ENCODE measurements at regions not wholly inside any gene's neighbourhood (a gene's known extent, or its start where the extent isn't known, plus 50 kb on each side); places are given as distances from the start of the nearest gene placed in this dataset.

GRCh38 chr18:27653247-27653646 lies 468.1 kb upstream of the CHST9 start:
- no peak for DNase-seq (ENCODE audit: low read depth, low spot score)

DNA sequence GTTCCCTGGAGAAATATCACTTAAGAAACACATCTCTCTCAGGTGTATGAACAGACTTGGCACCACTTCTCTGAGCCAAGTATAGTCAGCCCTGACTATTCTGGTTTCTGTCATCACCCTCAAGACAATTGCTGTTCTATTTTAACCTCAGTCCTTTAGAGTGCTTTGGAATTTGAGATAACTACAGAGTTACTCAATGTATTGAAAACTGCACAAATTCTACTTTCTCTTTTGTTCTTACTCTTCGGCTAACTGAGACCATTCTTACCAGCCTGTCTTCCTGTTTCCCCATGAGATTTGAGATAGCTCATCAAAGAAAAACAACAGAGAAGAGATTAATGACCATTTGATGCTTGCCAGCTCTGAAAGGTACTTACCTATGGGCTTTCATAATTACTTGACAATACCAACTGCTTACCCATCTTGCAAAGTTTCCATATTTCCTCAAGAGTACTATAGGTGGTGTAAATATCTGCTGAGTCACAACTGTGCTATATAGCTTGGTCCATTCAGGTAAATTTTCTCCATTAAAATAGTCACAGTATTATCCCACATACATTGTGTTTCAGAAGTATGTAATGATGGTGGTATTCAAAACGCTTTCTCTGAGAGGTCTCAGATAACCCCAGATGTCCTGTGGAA lies 467.5 kb upstream of the CHST9 start:
- no peak for DNase-seq (ENCODE audit: low read depth, low spot score)
- H3K27ac ChIP-seq, result no peak overlapping the region

More at GRCh38 chr18:27653247-27653646, 468.1 kb upstream of the CHST9 start:
- H3K27ac ChIP-seq, result no peak overlapping the region

GRCh38 chr18:27649621-27650020 lies 464.5 kb upstream of the CHST9 start:
- H3K27ac ChIP-seq, result no peak overlapping the region
- no peak for DNase-seq (ENCODE audit: low read depth, low spot score)

DNA sequence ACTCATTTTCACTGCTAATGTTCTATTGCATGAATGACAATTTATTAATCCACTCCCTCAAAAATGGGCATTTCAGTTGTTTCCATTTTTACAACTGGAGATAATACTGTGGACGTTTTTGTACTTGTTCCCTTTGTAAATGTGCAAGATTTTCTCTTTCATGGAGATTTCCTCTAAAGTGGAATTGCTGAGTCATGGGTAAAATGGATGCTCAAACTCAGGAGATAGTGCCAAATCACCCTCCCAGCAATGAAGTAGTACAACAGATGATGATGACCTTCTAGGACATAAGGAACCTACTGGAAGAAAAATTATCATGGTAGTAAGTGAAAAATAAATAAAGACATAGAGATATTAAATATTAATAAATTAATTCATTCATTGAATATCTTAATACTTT lies 460.8 kb upstream of the CHST9 start:
- DNase-seq (ENCODE audit: low read depth, low spot score), result no peak

DNA sequence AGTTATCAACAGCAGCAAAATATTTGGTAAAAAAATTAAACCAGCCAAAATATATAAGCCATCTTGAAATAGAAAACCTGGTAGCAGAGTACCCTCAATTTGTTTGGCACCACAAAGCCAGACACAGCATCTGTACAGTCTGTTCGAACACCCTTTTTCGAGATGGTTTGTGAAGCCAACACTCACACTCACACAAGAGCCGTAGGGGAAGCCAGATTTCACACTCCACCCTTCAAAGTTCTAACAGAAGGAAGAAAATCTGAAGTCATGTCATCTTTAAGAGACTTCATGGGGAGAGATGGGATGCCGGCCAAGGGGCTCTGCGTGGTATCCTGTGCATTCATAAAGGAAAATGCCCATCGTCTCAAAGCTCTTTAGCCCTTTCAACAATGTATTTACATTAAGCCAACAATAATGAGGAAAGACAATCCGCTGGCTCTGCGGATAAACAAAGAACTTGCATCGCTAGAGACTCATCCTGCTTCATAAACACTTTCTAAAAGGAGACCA lies 451.5 kb upstream of the CHST9 start:
- DNase-seq (ENCODE audit: low read depth, low spot score), result no peak
- no peak overlapping the region for H3K27ac ChIP-seq

More for the DNA sequence above, 460.8 kb upstream of the CHST9 start:
- no peak overlapping the region for H3K27ac ChIP-seq

DNA sequence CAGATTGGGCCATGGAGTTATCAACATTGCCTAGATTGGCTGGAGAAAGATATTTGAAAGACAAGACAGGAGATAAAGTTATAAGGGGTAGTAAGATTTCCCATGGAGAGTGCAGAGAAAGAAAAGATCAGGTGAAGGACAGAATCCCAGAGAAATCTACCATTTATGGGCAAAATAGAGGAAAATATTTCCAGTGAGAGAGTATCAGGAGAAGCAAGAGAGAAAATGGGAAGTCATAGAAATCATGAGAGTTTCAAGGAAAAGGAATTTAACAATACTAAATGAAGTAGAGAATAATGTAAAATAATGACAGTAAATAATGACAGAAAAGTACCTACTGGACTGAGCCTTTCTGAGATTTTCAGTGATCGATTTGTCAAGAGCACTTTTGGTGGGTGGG lies 447.6 kb upstream of the CHST9 start:
- DNase-seq (ENCODE audit: low read depth, low spot score), result no peak
- H3K27ac ChIP-seq, result no peak overlapping the region

DNA sequence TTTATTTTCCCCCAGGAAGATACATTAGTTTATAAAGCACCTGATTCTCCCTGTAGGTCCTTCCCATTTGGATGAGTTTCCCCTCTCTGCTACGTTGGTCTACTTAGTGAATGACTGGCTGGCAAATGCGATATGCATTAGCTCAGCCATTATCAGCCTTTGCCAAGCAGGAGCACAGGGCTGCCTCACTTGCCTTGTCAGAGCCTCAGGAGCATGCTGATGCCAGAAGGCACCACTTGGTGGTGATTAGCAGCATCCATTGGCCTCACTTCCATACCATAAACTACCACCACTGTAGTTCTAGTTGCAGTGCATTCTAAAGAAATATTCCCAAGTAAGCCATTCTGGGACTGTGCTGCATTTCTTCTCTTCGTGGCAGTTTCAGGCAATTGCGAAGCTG lies 442.8 kb upstream of the CHST9 start:
- DNase-seq (ENCODE audit: low read depth, low spot score), result no peak
- no peak overlapping the region for H3K27ac ChIP-seq

DNA sequence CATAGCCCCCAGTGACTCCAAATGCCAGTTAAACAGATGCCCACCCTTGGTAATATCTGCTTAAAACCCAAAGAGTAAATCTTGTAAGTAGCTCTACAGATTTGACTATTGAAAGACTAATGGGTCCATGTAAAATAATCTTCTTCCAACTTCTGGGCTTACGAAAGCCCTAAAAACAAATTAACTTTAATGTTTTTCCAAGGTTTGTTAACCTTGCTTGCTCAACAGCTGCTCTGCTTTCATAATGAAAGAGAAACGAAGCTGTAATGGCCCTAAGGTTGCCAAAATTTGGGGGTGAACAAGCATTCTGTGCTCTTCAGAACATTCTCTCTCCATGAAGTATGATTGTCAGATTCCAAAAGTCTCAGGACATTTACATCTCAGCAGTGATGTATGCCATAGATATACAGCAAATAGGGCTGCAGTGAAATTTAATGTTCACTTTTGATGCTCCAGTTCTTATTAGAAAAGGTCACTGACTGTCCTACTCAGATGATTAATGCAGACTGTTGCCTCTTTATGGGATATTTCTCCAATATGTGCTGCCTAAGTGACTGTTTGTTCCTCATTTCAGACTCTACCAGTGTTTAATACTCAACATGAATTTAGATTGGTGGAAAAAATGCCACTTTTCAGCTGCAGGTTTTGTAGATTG lies 436.3 kb upstream of the CHST9 start:
- H3K27ac ChIP-seq, result no peak overlapping the region
- no peak for DNase-seq (ENCODE audit: low read depth, low spot score)

DNA sequence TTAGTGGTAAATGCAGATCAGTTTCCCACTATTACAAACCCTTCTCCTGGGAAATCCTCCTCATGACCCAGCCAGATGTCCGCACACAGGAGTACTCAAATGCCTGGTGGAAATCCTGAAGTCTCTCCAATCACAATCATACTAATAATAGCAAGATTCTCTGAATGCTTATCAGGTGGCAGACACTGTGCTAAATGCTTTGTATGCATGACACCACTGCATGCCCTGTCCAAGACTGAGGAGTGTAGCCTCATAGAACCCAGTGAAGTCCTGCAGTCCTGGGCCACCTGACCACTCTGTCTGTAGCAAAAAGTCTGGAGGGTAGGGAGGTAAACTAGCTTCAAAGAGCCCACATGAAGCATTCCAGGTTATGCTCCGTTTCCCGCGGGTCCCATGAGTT lies 434.8 kb upstream of the CHST9 start:
- no peak overlapping the region for H3K27ac ChIP-seq

GRCh38 chr18:27619090-27619772 lies 434.1 kb upstream of the CHST9 start:
- no peak for DNase-seq (ENCODE audit: low read depth, low spot score)
- no peak overlapping the region for H3K27ac ChIP-seq

More for the DNA sequence above, 434.8 kb upstream of the CHST9 start:
- no peak for DNase-seq (ENCODE audit: low read depth, low spot score)

GRCh38 chr18:27616324-27616723 lies 431.2 kb upstream of the CHST9 start:
- DNase-seq (ENCODE audit: low read depth, low spot score), result no peak
- no peak overlapping the region for H3K27ac ChIP-seq

GRCh38 chr18:27614951-27615844 lies 430.1 kb upstream of the CHST9 start:
- DNase-seq (ENCODE audit: low read depth, low spot score), result no peak
- no peak overlapping the region for H3K27ac ChIP-seq

GRCh38 chr18:27609221-27609620 lies 424.1 kb upstream of the CHST9 start:
- no peak overlapping the region for H3K27ac ChIP-seq
- no peak for DNase-seq (ENCODE audit: low read depth, low spot score)

GRCh38 chr18:27608742-27609141 lies 423.6 kb upstream of the CHST9 start:
- no peak for DNase-seq (ENCODE audit: low read depth, low spot score)
- no peak overlapping the region for H3K27ac ChIP-seq

DNA sequence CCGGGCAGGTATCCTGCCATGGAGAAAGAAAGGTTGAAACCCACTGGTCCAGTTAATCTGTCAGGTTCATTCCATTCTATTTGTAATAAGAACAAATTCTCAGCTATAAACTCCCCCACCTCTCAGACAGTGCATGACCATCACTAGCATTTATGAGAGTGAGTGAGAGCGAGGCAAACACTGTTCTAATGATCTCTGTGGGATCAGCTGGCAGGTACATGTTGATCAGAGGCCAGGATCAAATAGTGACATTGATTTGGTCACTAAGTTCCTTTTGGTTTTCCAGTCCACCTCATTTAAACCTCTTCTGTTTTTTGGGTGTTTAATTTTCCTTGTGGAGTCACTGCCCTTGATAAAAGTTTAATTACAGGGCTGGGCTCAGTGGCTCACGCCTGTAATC lies 423.1 kb upstream of the CHST9 start:
- H3K27ac ChIP-seq, result no peak overlapping the region
- DNase-seq (ENCODE audit: low read depth, low spot score), result no peak

GRCh38 chr18:27606741-27607140 lies 421.6 kb upstream of the CHST9 start:
- no peak overlapping the region for H3K27ac ChIP-seq
- DNase-seq (ENCODE audit: low read depth, low spot score), result no peak

DNA sequence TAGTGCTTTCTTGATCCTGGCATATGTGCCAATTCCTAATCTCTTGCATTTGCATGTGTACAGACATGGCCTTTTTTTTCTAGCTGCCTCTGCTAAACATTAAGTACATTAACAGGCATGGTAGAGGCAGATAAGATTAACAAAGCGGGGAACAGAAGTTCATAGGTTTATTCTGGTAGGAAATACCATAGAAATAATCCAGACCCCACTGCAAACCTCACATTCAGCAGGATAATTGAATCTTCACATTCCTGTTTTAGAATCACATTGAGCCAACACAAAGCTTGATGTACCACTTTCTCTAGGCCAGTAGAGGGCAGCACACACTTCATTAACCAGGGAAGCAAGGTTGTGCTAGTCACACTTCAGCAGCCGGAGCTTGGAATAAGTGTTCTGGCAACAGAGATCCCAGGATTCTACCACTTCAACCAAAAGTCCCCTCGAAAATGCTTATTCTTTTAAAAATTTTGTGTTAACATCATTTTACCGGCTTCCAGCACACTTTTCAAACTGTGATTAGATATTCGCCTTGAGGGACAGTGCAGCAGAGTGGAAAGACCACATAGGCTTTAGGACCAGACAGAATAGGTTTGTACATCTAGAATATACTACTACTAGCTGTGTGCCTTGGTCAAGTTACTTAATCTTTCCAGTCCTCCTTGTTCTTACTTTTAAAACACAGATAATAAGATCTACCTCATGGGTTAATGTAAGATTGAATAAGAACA lies 420.2 kb upstream of the CHST9 start:
- DNase-seq (ENCODE audit: low read depth, low spot score), result peak; percentile 12
- no peak overlapping the region for H3K27ac ChIP-seq

DNA sequence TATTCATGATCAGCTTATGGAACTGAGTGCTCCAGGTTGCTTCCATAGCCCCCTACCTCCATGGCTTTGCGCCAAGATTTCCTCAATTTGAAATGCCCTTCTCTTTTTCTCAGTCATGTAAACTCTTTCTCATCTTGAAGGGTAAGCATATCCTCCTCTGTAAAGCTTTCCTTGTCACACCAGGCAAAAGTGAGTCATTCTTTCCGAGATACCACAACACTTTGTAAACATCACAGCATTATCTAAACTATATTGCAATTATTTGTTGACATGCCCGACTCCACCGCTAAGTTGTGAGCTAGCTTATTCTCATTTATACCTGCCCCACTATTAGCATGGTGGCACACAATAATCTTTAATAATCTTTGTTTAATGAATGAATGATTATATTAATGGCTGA lies 419.5 kb upstream of the CHST9 start:
- DNase-seq (ENCODE audit: low read depth, low spot score), result peak; percentile 8
- no peak overlapping the region for H3K27ac ChIP-seq

GRCh38 chr18:27602092-27602491 lies 417.0 kb upstream of the CHST9 start:
- no peak overlapping the region for H3K27ac ChIP-seq
- no peak for DNase-seq (ENCODE audit: low read depth, low spot score)

DNA sequence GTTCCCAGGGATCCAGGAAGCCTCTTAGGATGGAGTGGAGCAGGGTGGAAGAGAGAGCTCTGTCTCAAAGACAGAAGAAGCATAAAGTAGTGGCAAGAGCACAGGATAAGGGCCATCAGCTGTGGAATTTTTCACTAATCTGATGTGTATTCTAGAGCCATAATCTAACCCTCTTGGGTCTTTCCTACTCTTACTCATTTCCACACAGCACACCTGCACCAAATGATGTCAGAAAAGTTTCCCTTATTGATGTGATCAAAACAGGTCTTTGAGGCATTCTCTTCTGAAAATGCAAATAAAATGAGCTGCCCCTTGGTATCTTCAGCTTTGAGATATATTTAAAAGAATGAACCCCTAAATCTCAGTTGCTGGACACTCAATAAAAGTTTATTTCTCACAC lies 415.1 kb upstream of the CHST9 start:
- no peak overlapping the region for H3K27ac ChIP-seq
- DNase-seq (ENCODE audit: low read depth, low spot score), result no peak
